NCI-H2171 (cell line): ENCODE measurements at regions not wholly inside any gene's neighbourhood (a gene's known extent, or its start where the extent isn't known, plus 50 kb on each side); places are given as distances from the start of the nearest gene placed in this dataset.
"Not testable (repeated sequence)": the region's sequence is repeated elsewhere in the genome, so short reads cannot be mapped to it uniquely, and the experiment has no call there.

ENCODE experiments used
- DNase-seq: peaks from one replicate; lab custom pipeline; 2025; lab: John Stamatoyannopoulos, UW

DNA sequence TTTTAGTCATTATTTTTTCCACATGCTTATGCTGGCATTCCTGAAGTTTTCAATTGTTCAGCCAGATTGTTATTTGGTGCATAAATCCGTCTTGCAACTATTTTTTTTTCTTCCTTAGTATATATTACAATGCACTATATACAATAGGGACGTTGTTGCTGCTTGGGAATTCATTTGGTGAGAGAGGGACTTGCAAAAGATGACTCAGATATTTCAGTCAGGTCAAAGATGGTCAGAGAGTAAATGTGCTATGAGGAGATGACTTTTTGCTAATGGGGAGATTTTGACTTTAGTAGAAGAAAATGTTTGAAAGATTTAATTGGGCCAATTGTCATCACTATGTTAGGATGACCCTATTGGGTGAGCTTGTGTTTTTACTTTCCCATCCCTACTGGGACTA, 348.4 kb upstream of the MTPN start:
- DNase-seq = no peak

DNA sequence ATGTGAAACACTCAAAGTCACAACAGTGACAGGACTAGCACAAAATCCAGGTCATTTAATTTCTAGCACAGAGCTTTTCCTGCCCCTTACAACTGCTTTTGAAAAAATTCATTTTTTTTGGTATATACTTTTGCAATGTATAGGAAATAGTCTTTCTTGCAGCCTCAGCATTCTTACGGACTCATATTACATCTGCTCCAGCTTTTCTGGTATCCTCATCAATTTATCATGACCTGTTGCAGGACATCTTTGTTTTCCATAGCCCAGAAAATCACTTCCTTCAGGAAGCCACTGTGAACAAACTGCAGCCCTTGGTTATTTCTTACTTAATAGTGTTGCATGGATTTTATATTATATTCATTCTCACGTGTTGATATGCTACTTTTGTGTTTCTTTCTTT, 347.9 kb upstream of the MTPN start:
- no peak for DNase-seq

DNA sequence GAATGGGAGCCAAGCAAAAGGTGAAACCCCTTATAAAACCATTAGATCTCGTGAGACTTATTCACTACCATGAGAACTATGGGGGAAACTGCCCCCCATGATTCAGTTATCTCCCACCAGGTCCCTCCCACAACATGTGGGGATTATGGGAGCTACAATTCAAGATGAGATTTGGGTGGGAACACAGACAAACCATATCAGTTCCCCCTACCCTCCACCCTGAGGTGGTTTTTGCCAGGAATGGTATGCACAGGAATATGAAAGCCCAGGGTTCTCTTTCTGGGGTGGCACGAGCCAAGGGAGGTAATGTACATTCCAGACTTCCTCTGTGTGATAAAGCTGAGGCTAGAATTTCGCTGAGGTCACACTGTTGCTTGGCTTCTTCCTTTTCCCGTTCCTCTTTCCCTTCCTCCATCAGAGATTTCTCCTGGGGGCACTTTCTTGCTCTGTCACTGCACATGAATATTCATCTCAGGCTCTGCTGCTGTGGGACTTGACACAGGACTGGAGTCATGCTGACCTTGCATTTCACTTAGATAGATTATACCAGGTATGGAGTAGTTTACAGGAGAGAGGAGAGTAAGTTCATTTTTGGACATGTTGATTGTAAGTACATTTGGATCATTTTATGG, 347.0 kb upstream of the MTPN start:
- no peak for DNase-seq

DNA sequence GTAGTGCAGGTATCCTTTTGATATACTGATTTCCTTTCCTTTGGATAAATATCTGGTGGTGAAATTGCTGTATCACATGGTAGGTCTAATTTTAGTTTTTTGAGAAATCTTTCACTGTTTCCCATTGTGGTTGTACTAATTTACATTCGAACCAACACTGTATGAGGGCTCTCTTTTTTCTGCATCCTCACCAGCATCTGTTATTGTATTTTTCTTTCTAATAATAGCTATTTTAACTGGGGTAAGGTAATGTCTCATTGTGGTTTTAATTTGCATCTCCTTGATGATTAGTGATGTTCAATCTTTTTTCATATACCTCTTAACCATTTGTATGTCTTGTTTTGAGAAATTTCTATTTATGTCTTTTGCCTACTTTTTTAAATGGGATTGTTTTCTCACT, 335.4 kb upstream of the MTPN start:
- no peak for DNase-seq

DNA sequence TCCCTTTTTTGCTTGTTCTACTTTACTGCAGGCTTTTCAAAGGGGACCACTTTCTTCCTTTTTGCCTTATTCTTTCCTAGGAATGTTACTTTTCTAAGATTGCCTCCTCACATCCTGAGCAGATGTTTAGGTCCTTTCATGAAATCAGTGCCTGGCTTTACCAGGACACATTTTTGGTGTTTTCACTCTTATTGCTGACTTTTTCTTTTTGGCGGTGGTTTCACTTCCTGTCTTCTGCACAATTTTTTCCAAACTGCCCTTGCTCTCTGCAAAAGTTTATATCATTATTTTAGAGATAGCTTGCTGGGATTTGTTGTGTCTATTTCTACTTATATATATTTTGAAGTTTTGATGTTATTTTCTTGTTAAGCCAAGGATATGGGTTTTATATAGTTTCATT, 332.2 kb upstream of the MTPN start:
- DNase-seq = no peak

DNA sequence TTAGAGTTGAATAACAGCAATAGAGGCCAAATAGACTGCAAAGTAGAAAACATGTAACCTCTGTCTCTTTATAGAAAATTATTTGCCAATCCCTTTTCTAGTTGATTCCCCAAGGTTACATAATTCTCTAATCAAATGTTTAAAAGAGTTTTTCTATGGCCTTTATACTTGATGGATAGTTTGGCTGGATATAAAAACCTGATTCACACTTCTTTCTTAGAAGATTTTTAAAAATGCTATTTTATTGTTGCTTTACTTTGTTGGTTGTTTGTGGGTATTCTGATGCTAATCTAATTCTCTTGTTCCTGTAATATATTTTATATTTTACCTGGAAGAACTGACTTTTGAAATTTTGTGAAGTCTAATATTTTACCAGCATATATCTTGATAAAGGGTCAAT, 331.1 kb upstream of the MTPN start:
- no peak for DNase-seq

DNA sequence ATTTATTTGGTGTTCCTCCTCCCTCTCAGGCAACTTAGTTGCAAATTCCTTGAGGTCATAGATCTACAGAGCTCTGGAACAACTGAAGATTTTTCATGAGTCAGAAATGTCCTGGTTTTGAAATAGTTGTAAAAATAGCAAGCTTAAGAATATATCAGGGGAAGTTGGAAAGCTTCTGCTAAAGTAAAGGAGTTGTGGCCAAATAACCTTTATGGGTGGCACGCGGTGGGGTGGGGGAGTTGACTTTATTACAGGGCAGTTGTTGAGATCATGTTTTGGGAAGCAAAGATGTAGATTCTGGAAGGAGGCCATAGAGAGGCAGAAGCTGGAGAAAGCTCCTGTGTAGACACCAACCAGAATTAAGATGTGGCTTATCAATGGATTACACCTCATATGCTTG, 326.0 kb upstream of the MTPN start:
- no peak for DNase-seq

DNA sequence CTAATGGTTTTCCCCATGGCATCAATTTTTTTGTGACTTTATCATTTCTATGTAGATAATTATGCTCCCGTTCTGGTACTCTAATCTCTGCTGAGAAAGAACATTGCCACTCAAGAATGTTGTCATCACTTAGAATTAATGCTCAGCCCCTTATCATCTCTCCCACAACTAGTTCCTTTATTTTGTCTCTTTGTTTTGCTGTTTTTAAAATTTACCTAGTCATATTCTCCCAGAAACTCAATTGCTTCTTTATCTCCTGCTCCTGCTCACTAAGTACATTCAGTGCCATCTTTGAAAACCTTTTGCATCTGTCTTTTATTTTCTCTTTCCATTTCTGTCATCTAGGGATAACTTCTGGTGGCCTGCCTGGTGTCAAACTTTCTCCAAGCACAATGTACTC, 324.9 kb upstream of the MTPN start:
- no peak for DNase-seq

DNA sequence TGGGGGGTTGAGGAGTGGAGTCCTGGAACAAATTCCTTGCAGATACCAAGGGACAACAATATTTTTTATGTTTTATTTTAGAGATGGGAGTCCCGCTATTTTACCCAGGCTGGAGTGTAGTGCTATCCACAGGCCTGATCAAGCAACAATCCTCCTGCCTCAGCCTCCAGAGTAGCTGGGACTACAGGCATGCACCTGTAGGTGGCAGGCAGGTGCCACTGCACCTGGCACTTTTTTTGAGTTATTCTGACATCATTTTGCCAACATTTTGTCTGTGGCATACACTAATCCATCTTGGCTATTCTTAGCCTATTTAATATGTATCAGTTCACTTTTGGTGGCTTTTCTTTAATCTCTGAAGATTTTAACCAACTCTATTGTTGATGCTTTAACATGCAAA, 317.8 kb upstream of the MTPN start:
- DNase-seq = no peak

DNA sequence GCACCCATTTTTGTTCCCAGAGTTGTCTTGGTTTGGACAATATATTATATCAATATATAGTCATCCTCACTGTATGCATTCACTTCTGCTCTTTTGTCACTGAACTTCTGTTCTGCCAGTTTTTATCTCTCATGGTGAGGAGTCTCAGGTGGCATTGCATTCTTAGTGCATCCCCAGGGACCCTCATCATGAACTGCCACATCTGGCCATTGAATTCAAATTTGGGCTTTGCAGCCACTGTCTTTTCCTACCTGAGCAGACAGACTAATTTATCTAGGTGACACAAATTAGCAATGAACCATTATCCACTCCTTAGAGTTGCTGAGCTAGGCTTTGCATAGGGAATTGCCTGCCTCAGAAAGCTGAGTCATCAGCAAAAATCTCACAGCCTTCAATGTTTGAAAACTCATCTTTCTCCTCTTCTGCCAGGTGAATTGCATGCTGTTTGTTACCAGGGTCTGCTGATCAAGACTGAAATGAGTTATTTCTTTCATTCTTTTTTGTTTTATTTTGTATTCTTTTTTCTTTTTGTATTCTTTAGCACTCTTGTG, 316.8 kb upstream of the MTPN start:
- no peak for DNase-seq

DNA sequence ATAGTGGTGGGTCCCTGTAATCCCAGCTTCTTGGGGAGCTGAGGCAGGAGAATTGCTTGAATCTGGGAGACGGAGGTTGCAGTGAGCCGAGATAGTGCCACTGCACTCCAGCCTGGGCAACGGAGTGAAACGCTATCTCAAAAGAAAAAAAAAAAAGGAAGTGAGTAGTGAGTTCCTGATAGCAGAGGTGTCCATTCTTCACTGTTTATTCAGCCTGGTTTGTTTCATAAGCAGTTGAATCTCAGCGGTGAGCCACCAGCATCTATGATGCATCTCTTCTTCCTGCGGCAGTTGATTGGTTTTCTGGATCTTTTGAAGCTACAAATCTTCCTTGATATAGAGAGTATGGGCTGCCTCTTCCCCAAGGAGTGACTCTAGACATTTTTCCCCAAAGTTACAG, 316.1 kb upstream of the MTPN start:
- no peak for DNase-seq

DNA sequence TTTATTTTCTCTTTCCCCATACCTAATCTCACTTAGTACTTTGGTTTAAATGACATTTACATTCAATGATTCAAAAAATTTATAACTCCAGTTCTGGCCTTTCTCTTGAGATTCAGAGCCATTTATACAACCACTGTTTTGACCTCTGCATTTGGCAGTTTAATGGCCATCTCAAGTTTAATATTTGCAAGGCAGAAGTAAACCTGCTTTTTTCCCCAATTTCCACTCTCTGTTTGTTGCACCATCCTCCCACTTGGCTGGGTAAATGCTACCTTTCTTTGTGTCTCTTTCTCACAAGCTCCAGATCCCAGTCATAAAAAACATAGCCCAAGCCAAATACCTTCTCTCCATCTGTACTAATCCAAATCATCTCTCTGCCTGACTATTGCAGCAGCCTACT, 315.2 kb upstream of the MTPN start:
- DNase-seq = no peak

DNA sequence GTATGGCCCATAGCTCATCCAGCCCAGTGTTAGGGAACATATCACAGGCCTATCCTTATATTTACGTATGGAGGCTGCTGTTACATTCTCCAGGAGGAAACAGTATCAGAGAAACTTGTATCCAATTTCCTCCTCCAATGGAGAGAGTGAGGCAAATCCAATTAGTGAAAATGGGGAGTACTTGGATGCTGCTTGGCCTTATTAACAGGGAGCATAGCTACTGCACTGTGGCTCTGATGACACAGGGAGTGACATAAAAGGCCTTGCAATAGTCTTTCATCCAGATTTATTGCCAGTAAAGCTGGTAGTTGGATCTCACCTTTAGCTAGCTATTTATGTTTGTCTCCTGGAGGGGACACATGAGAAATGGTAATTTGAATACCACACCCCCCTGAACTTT, 313.2 kb upstream of the MTPN start:
- no peak for DNase-seq

DNA sequence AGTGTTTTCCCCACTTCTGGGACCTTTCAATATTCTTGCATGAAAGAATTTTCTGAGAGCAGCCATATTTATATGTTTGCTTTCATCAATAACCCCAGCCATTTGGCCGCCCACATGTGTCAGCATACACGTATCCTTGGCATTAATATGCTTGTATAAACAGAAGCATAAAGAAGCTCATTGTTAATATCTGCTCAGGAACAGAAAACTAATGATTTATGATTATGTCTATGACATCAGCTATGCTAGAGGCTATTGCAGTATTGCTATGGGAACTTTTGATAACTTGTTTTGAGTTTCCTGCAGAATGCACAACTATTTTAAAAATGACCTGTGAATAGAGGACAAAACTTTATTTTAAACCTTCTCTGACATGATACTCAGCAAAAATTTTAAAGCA, 300.9 kb upstream of the MTPN start:
- DNase-seq = no peak

DNA sequence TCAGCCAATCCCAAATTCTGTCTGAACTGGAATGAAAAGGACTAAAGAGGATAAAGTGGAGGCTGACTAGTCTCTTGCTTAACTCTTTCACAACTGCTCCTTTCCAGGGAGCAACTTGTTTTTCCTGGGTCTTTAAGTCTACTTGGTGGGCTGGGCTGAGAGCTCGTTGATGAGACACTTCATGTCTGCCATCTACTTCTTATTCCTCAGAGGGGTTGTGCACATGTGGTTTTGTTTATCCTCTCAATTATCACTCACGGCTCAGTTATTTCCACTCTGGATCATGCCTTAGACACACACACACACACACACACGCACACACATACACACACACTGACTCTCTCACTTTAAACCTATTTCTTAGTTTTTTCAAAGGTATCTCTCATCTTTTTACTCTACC, 298.6 kb upstream of the MTPN start:
- no peak for DNase-seq

DNA sequence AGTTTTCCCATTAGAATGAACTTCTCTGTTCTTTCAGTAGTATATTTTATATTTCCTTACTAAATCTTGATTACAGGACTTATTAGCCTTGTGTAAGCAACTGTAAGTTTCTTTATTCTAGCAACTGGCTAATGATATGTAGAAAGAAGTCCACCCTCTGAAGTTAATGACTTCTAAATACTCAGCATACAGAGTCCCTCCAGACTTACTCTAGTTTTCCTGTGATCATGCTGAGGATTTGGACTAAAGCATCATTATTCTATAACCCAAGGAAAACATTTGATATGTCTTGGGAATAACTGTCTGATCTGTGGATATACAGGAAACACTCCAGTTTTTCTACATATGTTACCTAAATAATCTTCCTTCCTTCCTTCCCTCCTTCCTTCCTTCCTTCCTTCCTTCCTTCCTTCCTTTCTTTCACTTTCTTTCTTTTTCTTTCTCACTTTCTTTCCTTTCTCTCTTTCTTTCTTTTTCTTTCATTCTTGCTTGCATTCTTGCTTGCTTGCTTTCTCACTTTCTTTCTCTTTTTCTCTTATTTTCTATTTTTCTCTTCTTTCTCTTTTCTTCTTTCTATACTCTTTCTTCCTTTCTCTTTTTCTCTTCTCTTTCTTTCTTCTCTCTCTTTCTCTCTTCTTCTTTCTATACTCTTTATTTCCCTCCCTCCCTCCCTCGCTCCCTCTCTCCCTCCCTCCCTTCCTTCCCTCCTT, 297.6 kb upstream of the MTPN start:
- no peak for DNase-seq

DNA sequence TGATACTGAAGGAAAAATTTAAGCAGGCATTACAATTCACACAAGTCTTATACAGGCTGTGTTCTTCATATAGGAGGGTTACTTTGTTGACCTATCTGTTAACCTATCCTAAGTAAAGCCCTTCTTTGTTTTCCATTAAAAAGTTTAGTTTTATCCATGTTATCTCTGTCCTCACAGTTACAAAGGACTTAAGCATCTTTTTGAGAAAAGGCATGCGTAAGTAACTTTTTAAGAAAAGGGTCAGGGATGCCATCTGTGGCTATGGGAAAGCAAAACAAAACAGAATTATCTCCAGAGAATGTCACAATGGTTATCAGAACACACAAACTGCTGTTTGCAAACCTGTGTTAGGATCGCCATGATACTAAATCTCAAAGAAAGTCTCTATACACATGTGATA, 295.8 kb upstream of the MTPN start:
- no peak for DNase-seq

DNA sequence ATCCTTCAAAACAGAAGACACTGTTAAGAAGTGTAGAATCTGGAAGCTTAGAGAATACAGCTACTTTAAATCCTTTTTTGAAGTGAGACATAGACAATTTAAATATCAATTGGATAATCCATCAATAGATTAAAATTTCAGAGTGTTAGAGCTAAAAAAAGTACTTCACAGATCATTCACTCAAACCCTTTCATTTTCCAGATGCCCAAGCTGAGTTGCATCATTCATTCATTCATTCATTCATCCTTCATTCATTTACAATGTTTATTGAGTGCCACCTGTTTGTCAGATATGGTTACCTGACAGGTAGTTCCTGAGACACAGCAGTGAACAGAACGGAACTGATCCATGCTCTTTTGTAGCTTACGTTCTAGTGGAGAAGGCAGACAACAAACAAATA, 290.7 kb upstream of the MTPN start:
- DNase-seq = no peak

DNA sequence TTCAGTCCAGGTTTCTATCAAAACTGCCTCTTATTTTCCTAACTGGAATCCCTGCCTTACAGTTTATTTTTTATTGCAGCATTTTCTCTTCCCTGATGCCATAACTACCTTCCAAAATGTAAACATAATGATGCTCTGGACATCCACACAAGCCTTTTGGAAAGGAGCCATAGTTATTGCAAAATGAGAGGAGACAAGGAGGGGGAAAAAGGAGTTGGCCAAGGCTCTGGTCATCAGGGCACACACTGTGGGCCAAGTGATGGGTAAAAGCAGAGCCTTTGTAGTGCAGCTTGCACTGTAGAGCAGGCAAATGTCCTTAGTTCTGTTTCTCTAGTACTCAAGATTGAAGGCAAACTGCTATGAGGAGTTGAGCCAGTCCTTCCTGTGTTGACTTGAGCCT, 289.3 kb upstream of the MTPN start:
- no peak for DNase-seq

DNA sequence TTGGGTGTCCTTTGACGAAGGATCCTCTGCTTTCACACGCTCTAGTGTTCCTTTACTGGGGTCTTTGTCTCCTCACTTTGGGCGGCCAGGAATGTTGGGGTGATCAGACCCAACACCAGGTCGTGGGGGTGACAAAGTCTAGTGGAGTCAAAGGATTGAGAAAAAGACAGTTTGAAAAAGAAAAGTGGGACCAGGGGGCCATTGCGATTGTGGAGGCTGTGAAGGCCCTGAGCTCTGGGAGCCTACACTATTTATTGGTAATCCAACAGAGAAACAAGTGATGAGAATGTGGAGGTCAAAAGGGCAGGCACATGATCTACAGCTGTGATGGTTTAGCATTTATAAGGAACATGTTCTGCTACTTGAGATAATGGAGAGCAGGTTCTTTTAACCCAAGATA, 287.1 kb upstream of the MTPN start:
- DNase-seq = not testable (repeated sequence)

DNA sequence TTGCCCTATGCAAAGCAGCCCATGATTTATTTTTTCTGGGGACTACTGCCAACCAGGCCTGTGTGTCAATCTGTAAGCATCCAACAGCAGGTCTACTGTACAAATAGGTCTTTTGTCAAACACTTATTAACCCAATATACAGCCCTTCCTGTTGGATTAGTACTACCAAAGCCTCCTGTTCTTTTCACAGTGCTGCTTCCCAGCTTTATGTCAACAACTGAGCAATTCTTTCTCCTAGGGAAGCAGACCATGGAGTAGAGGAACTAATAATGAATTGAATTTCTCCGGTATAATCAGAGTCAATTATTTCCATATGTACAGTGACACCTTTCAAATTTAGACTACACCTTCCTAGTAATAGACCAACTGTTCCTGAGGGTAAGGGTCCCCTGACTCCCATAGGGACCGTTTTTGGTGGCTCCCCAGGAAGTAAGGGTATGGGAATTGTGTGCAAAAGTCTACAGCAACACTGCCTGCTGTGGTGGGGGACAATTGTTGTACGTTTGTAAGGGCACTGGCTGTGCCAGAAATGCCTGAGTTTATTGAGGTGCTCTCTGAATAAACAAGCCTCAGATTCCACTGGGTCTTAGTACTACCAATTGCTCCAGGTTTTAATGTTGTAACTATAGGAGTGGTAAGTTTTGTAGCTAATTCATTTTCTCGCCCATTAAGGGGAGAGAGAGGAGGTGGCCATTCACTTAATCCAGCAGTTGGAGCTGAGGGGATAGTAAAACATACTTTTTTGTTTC, 286.1 kb upstream of the MTPN start:
- DNase-seq = not testable (repeated sequence)

DNA sequence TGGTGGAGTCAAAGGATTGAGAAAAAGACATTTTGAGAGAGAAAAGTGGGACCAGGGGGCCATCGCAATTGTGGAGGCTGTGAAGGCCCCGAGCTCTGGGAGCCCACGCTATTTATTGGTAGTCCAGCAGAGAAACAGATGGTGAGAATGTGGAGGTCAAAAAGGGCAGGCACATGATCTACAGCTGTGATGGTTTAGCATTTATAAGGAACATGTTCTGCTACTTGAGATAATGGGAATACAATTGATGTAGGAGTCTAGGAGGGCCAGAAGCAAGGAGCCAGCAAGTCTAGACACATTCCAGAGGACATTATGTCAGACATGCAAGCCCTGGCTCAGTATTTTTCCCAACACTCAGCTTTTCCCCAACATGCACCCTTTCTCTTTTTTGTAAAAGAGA, 283.4 kb upstream of the MTPN start:
- DNase-seq = not testable (repeated sequence)

DNA sequence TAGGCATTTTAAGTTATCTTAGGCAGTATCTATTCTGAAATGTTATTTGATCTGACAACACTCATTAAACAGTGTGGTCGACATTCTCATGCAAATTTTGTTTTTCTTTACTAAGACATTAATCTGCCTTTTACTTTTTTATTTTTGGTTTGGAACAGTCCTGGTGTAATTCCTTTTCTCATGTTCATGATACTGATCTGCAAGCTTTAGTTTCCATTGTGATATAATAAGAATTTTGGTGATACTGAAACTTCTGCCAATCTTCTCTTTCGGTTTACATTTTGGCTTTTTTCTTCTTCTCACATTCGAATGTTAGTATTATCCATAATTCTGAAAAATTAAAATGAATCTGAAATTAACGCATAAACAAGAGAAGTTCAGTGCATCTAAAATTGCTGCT, 281.9 kb upstream of the MTPN start:
- no peak for DNase-seq
